GM12878 (cell line): ENCODE measurements at regions not wholly inside any gene's neighbourhood (a gene's known extent, or its start where the extent isn't known, plus 50 kb on each side); places are given as distances from the start of the nearest gene placed in this dataset.
"Not testable (repeated sequence)": the region's sequence is repeated elsewhere in the genome, so short reads cannot be mapped to it uniquely, and the experiment has no call there.

Experiments
- CHD1 ChIP-seq: IDR thresholded peaks from 2 replicates; pipeline ENCODE4 v1.6.1; 2012; ENCODE audit warnings: low read depth, low read length, improper control_type of control experiment
- RCOR1 ChIP-seq: conservative IDR thresholded peaks from 2 replicates; pipeline ENCODE4 v1.6.1; 2012; ENCODE audit warnings: low read depth, low read length, improper control_type of control experiment
- TCF12 ChIP-seq: IDR thresholded peaks from 2 replicates; pipeline ENCODE4 v1.6.1; 2011; ENCODE audit warnings: low read depth, mild to moderate bottlenecking, low read length
- ZNF217 ChIP-seq: fragments of 450-650 bp; IDR thresholded peaks from 2 replicates; pipeline ENCODE4 v1.6.1; 2017; ENCODE audit warnings: antibody characterized with exemption, mild to moderate bottlenecking
- ZNF274 ChIP-seq: IDR thresholded peaks from one replicate; pipeline ENCODE4 v1.8.0; 2011; ENCODE audit not compliant: insufficient read length, insufficient read depth
- TF ChIP-seq, protein P1 (sequence below), 3 experiments: IDR thresholded peaks in 2 of 3; conservative IDR thresholded peaks in 1 of 3; 2 replicates each; pipeline ENCODE4 v1.5.1; 2011; ENCODE audit warnings: low read depth in 3 of 3, low read length in 3 of 3, mild to moderate bottlenecking in 3 of 3, control low read depth in 2 of 3, moderate library complexity in 2 of 3, inconsistent platforms in 1 of 3, mixed read lengths in 1 of 3; ENCODE audit not compliant: control insufficient read depth in 2 of 3, insufficient read depth in 1 of 3; ENCODE audit errors: extremely low read depth in 1 of 3

DNA sequence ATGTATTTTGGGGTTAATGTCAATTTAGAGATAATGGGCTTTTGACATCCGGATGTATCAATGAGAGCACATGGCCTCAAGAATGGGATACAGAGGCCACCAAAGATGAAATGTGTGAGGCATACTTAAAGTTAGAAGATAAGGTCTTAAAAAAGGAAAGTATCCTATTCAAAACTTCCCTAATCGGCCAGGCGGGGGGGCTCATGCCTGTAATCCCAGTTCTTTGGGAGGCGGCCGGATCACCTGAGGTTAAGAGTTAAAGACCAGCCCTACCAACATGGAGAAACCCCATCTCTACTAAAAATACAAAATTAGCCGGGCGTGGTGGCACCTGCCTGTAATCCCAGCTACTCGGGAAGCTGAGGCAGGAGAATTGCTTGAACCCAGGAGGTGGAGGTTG, 421.3 kb upstream of the SLITRK5 start:
- TF ChIP-seq CHD1, TCF12, ZNF274, ZNF217, RCOR1: not testable (repeated sequence)
- TF ChIP-seq, protein P1, sequence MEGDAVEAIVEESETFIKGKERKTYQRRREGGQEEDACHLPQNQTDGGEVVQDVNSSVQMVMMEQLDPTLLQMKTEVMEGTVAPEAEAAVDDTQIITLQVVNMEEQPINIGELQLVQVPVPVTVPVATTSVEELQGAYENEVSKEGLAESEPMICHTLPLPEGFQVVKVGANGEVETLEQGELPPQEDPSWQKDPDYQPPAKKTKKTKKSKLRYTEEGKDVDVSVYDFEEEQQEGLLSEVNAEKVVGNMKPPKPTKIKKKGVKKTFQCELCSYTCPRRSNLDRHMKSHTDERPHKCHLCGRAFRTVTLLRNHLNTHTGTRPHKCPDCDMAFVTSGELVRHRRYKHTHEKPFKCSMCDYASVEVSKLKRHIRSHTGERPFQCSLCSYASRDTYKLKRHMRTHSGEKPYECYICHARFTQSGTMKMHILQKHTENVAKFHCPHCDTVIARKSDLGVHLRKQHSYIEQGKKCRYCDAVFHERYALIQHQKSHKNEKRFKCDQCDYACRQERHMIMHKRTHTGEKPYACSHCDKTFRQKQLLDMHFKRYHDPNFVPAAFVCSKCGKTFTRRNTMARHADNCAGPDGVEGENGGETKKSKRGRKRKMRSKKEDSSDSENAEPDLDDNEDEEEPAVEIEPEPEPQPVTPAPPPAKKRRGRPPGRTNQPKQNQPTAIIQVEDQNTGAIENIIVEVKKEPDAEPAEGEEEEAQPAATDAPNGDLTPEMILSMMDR (IDR thresholded peaks at IDR 0.05 in 2 of 3, conservative IDR thresholded peaks at IDR 0.05 in 1 of 3; ENCODE audit: control insufficient read depth in 2 of 3, extremely low read depth in 1 of 3, insufficient read depth in 1 of 3, low read depth in 3 of 3, low read length in 3 of 3) = not testable (repeated sequence)
